H1 (cell line): ENCODE measurements at regions not wholly inside any gene's neighbourhood (a gene's known extent, or its start where the extent isn't known, plus 50 kb on each side); places are given as distances from the start of the nearest gene placed in this dataset.

ENCODE experiments used
- CHD1 ChIP-seq: IDR thresholded peaks from 2 replicates; pipeline ENCODE4 v1.6.1; 2012; ENCODE audit warnings: low read depth, low read length, improper control_type of control experiment
- NANOG ChIP-seq: IDR thresholded peaks from 2 replicates; pipeline ENCODE4 v1.6.1; 2011; ENCODE audit warnings: low read length, low read depth, mild to moderate bottlenecking, inconsistent platforms; ENCODE audit not compliant: insufficient read depth, poor library complexity, severe bottlenecking

DNA sequence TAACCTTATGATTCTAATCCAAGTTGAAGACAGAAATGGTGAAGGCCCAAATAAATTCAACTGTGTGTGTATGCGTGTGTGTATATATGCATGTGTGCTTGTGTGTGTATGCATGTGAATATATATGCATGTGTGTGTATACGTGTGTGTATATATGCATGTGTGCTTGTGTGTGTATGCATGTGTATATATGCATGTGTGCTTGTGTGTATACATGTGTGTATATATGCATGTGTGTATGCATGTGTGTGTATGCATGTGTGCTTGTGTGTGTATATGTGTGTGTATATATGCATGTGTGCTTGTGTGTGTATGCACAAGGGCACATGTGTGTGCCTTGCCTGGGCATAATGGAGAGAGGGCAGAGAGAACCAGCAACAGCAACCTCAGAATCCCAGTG, 184.7 kb upstream of the PLPP4 start (continued):
- TF ChIP-seq NANOG (no peak), CHD1 (no peak)
- TF ChIP-seq, all 59 proteins: peak for 0
